NT2/D1 (cell line): ENCODE measurements at regions not wholly inside any gene's neighbourhood (a gene's known extent, or its start where the extent isn't known, plus 50 kb on each side); places are given as distances from the start of the nearest gene placed in this dataset.
"Not testable (repeated sequence)": the region's sequence is repeated elsewhere in the genome, so short reads cannot be mapped to it uniquely, and the experiment has no call there.

Experiments
- DNase-seq: peaks from one replicate; pipeline ENCODE4 v3.0.0-alpha.2; 2011; ENCODE audit warnings: low read depth, low spot score
- H3K27me3 ChIP-seq: 2 replicates; pipeline ENCODE4 v1.6.0; 2011; ENCODE audit warnings: mild to moderate bottlenecking; ENCODE audit not compliant: insufficient read length, insufficient read depth
- H3K36me3 ChIP-seq: 2 replicates; pipeline ENCODE4 v1.6.1; 2011; ENCODE audit warnings: mild to moderate bottlenecking, low read length, mixed read lengths; ENCODE audit not compliant: insufficient read depth, insufficient read length
- H3K4me1 ChIP-seq: 2 replicates; pipeline ENCODE4 v1.5.1; 2011; ENCODE audit not compliant: insufficient read depth, insufficient read length
- H3K4me3 ChIP-seq: 2 replicates; pipeline ENCODE4 v1.5.1; 2011; ENCODE audit warnings: low read depth; ENCODE audit not compliant: insufficient read length
- H3K9ac ChIP-seq: 2 replicates; pipeline ENCODE4 v1.6.0; 2011; ENCODE audit warnings: low read depth; ENCODE audit not compliant: insufficient read length
- H3K9me3 ChIP-seq: 2 replicates; pipeline ENCODE4 v1.5.1; 2011; ENCODE audit warnings: mild to moderate bottlenecking, low read length; ENCODE audit not compliant: insufficient read depth
- SUZ12 ChIP-seq: IDR thresholded peaks from 2 replicates; pipeline ENCODE4 v1.6.1; 2011; ENCODE audit not compliant: insufficient read length, insufficient read depth; ENCODE audit errors: extremely low read depth
- YY1 ChIP-seq: IDR thresholded peaks from 2 replicates; pipeline ENCODE4 v1.6.1; 2011; ENCODE audit not compliant: insufficient read length, insufficient read depth
- ZNF274 ChIP-seq: IDR thresholded peaks from 2 replicates; pipeline ENCODE4 v1.6.1; 2011; ENCODE audit warnings: mild to moderate bottlenecking, low read depth, low read length

GRCh38 chr21:15212206-15212605 lies 147.4 kb upstream of the NRIP1 start:
- no peaks in the 10 kb centered on the region for H3K27me3 ChIP-seq
- no peaks in the 10 kb centered on the region; the same call in 1 of the 2 replicates for H3K9me3 ChIP-seq
- DNase-seq = no peak
- H3K4me3 ChIP-seq = no peak overlapping the region
- no peaks in the 10 kb centered on the region for H3K36me3 ChIP-seq
- no peaks in the 10 kb centered on the region for H3K4me1 ChIP-seq
- TF ChIP-seq YY1 = no peak
- TF ChIP-seq ZNF274 = no peak
- no peak for TF ChIP-seq SUZ12
- no peak overlapping the region for H3K9ac ChIP-seq

DNA sequence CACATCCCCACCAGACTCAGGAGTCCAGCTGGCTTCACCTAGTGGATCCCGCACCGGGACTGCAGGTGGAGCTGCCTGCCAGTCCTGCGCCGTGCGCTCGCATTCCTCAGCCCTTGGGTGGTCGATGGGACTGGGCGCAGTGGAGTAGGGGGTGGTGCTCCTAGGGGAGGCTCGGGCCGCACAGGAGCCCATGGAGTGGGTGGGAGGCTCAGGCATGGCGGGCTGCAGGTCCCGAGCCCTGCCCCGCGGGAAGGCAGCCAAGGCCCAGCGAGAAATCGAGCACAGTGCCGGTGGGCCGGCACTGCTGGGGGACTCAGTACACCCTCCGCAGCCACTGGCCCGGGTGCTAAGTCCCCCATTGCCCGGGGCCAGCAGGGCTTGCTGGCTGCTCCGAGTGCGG lies 153.7 kb upstream of the NRIP1 start:
- H3K36me3 ChIP-seq, H3K9me3 ChIP-seq, H3K4me1 ChIP-seq, H3K9ac ChIP-seq, H3K4me3 ChIP-seq, DNase-seq: not testable (repeated sequence)
- peaks cover 11% of the 10 kb centered on the region for H3K27me3 ChIP-seq

- Histone ChIP-seq H3K36me3 (no peaks in the 10 kb centered on the region), H3K4me3 (no peak overlapping the region), H3K9ac (no peak overlapping the region), H3K4me1 (peaks cover 5% of the 10 kb centered on the region), H3K9me3 (0 out of 2 replicates have a peak, but pooled peaks cover 1% of the 10 kb centered on the region), H3K27me3 (peaks cover 17% of the 10 kb centered on the region)
- DNase-seq = no peak
- no peak for TF ChIP-seq ZNF274
- no peak for TF ChIP-seq SUZ12
- TF ChIP-seq YY1 = no peak
Measured at GRCh38 chr21:15219039-15219438, 154.2 kb upstream of the NRIP1 start.

DNA sequence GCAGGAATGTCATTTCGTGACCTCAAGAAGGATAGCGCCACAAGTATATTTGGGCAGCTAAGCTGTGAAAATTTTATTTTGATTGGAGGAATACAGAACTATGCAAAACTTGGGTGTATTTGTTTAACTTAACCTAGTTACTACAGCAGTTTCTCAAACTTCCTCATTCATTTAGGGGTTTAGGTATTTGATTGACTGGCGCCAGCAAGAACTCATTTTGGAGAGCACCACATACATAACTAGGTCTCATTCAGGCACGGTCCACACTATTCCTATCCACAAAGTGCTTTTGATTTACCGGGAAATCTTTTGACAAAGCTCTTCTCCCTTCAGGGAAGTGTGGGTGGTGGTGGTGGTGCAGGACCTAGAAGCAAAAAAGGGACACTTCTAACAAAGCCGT lies 155.1 kb upstream of the NRIP1 start:
- peaks cover 8% of the 10 kb centered on the region; the same call in 1 of the 2 replicates for H3K9me3 ChIP-seq
- H3K27me3 ChIP-seq = peaks cover 25% of the 10 kb centered on the region
- no peak overlapping the region for H3K4me3 ChIP-seq
- no peak overlapping the region for H3K9ac ChIP-seq
- H3K36me3 ChIP-seq = no peaks in the 10 kb centered on the region
- no peak for TF ChIP-seq SUZ12
- TF ChIP-seq YY1 = no peak
- TF ChIP-seq ZNF274 = no peak
- H3K4me1 ChIP-seq = peaks cover 5% of the 10 kb centered on the region
- DNase-seq = no peak

DNA sequence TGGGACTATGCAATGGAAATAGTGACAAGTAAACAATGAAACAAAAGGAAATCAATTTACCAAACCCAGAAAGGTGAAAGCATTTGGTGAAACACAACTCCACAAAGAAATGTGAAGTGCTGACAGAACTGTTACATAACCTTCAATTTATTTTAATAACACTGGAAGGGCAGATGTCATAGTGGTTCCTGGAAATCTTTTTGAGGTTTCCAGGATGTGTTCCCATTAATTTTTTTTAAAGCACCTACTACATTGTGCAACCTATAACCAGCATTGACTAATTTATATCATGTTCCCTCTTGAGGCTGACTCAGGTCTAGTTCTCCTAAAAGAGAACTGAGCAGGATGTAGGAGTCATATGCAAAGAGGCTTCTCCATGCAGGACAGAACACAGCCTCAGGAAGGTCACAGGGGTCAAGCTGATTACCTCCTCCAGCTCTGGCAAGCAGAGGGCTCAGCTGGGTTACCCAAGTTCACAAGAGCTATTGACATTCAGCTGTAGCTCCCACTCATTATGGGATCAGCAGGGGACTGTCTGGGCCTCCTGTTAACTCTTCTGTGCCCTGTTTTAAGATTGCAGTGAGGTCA lies 157.1 kb upstream of the NRIP1 start:
- Histone ChIP-seq H3K9ac (no peak overlapping the region), H3K4me3 (no peak overlapping the region), H3K27me3 (peaks cover 25% of the 10 kb centered on the region), H3K9me3 (peaks cover 8% of the 10 kb centered on the region; the same call in 1 of the 2 replicates), H3K4me1 (peaks cover 5% of the 10 kb centered on the region), H3K36me3 (no peaks in the 10 kb centered on the region)
- DNase-seq = peak; percentile 95
- no peak for TF ChIP-seq SUZ12
- no peak for TF ChIP-seq YY1
- TF ChIP-seq ZNF274 = no peak

DNA sequence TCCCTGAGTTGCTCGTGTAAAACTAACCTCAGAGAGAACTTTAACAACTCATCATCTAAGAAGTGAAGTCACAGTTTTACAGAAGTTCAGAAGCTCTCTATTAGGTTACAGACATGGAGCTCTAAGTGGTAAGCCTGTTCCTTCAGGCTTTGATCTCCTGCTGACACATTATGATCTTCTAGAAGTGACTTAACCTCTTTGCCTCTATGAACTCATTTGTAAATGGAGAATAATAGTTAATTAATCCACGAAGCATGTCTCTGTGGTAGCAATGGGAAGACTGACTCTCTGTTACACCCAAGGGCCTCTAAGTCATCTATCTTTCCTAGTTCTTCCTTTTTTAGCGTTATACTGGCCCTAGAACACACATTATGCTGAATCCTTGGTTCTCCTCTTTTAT lies 157.9 kb upstream of the NRIP1 start:
- H3K9ac ChIP-seq = no peak overlapping the region
- DNase-seq = no peak

DNA sequence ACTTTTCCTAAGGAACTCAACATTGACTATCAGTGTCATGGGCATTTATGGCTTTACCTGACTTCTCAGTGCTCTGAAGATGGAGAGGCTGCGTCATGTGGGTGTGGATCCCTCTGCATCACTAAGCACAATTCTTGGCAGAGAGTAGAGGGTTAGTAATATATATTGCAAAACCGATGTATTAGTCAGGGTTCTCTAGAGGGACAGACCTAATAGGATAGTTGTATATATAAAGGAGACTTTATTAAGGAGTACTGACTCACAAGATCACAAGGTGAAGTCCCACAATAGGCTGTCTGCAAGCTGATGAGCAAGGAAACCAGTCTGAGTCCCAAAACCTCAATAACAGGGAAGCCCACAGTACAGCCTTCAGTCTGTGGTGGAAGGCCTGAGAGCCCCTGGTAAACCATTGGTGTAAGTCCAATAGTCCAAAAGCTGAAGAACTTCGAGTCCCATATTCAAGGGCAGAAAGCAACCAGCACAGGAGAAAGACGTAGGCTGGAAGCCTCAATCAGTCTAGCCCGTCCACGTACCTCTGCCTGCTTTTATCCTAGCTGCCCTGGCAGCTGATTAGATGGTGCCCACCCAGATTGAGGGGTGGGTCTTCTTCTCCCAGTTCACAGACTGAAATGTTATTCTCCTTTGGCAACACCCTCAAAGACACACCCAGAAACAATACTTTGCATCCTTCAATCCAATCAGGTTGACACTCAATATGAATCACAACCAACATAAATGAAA lies 159.7 kb upstream of the NRIP1 start:
- TF ChIP-seq YY1 = no peak
- no peak for TF ChIP-seq ZNF274
- TF ChIP-seq SUZ12 = no peak
- Histone ChIP-seq H3K9ac (no peak overlapping the region), H3K9me3 (peaks cover 8% of the 10 kb centered on the region; the same call in 1 of the 2 replicates), H3K27me3 (peaks cover 25% of the 10 kb centered on the region), H3K4me1 (peaks cover 5% of the 10 kb centered on the region), H3K36me3 (no peaks in the 10 kb centered on the region), H3K4me3 (no peak overlapping the region)
- no peak for DNase-seq

More for the DNA sequence above, 157.9 kb upstream of the NRIP1 start:
- TF ChIP-seq YY1 (no peak), SUZ12 (no peak), ZNF274 (no peak)
- H3K36me3 ChIP-seq = no peaks in the 10 kb centered on the region
- H3K4me3 ChIP-seq = no peak overlapping the region
- peaks cover 8% of the 10 kb centered on the region; the same call in 1 of the 2 replicates for H3K9me3 ChIP-seq
- H3K4me1 ChIP-seq = peaks cover 5% of the 10 kb centered on the region
- peaks cover 25% of the 10 kb centered on the region for H3K27me3 ChIP-seq
